HCT116 (cell line): ENCODE measurements at regions not wholly inside any gene's neighbourhood (a gene's known extent, or its start where the extent isn't known, plus 50 kb on each side); places are given as distances from the start of the nearest gene placed in this dataset.

ENCODE experiments used
- CTCF ChIP-seq, 3 experiments: fragments of 200-600 bp in 1 of 3; sonication (generic) in 1 of 3; IDR thresholded peaks in 2 of 3; conservative IDR thresholded peaks in 1 of 3; 2 replicates each; pipeline ENCODE4 v1.5.1; 2012 to 2017; ENCODE audit warnings: low read depth in 2 of 3, low read length in 2 of 3, antibody characterized with exemption in 1 of 3, borderline replicate concordance in 1 of 3, control low read depth in 1 of 3, mild to moderate bottlenecking in 1 of 3, mixed read lengths in 1 of 3, mixed run types in 1 of 3, moderate library complexity in 1 of 3; ENCODE audit not compliant: insufficient read depth in 1 of 3
- EZH2 ChIP-seq: fragments of 200-600 bp; sonication (generic); IDR thresholded peaks from 2 replicates; pipeline ENCODE4 v1.6.1; 2017; ENCODE audit warnings: antibody characterized with exemption, mixed run types
- POLR2A ChIP-seq: IDR thresholded peaks from 2 replicates; pipeline ENCODE4 v1.7.0; 2011; ENCODE audit warnings: borderline replicate concordance; ENCODE audit not compliant: insufficient read depth, insufficient read length; ENCODE audit errors: extremely low read depth
- POLR2AphosphoS5 ChIP-seq: IDR thresholded peaks from 2 replicates; pipeline ENCODE4 v1.6.1; 2011; ENCODE audit warnings: mild to moderate bottlenecking, low read depth, low read length, moderate library complexity
- YY1 ChIP-seq: IDR thresholded peaks from 2 replicates; pipeline ENCODE4 v1.6.1; 2011; ENCODE audit warnings: low read length, low read depth, moderate library complexity, mild to moderate bottlenecking; ENCODE audit not compliant: insufficient replicate concordance; ENCODE audit errors: extremely low read depth
- ZFX ChIP-seq: fragments of 450-650 bp; IDR thresholded peaks from 2 replicates; pipeline ENCODE4 v1.6.1; 2017
- ZNF274 ChIP-seq: fragments of 200-500 bp; sonication (Bioruptor generic); IDR thresholded peaks from 2 replicates; pipeline ENCODE4 v1.6.1; 2014; ENCODE audit warnings: mild to moderate bottlenecking, low read depth, low read length, inconsistent platforms
- TF ChIP-seq, protein P1 (sequence below): IDR thresholded peaks from 2 replicates; pipeline ENCODE4 v1.6.1; 2012

- TF ChIP-seq ZNF274 (no peak), CTCF (IDR thresholded peaks at IDR 0.05 in 2 of 3, conservative IDR thresholded peaks at IDR 0.05 in 1 of 3; ENCODE audit: borderline replicate concordance in 1 of 3, insufficient read depth in 1 of 3, low read depth in 2 of 3, low read length in 2 of 3) (no peak), POLR2A (no peak), EZH2 (no peak), ZFX (no peak), POLR2AphosphoS5 (no peak), YY1 (no peak)
- TF ChIP-seq, protein P1, sequence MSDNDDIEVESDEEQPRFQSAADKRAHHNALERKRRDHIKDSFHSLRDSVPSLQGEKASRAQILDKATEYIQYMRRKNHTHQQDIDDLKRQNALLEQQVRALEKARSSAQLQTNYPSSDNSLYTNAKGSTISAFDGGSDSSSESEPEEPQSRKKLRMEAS, result no peak
Observed at GRCh38 chr4:27087306-27088045, 226.8 kb downstream of the STIM2 start.
